ENCODE measurements at regions not wholly inside any gene's neighbourhood (a gene's known extent, or its start where the extent isn't known, plus 50 kb on each side); places are given as distances from the start of the nearest gene placed in this dataset.

GRCh38 chr5:92180391-92180790, 797.3 kb upstream of the ARRDC3 start (continued):
- TF ChIP-seq ZNF331 (CRISPR knock-in tag; IDR thresholded peaks at IDR 0.05; ENCODE audit: low read depth) (no peak), NANOG (IDR thresholded peaks at IDR 0.05; ENCODE audit: borderline replicate concordance) (no peak), ZNF114 (CRISPR knock-in tag; IDR thresholded peaks at IDR 0.05) (no peak), STAT1 (IDR thresholded peaks at IDR 0.05; ENCODE audit: unreplicated experiment) (no peak)

DNA sequence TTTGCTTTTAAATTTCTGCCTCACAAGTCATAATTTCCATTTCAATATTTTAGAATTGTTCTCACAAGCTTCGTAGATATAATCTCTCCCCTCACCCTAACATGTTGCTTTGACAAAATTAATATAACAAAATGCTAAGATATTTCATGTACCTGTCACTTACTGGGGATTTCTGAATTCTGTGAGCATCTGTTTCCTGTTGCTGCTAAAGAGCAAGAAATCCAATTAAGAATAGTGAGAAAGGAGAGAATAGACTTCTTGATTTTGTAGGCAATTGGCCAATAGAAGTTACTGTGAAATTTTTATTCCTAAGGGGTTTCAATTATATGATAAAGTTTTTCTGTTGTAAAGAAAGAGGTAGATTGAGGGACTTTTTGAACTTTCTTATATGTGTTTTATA, 796.5 kb upstream of the ARRDC3 start:
- Histone ChIP-seq H4K20me1 (replicated peaks; ENCODE audit: insufficient read depth) (no peaks in the 10 kb centered on the region), H2AFZ (no peak overlapping the region), H3K27me3 (ENCODE audit: insufficient read depth) (no peaks in the 10 kb centered on the region), H3K79me2 (replicated peaks; ENCODE audit: insufficient read depth) (no peaks in the 10 kb centered on the region), H3K27ac (ENCODE audit: low read depth) (no peak overlapping the region), H3K4me3 (no peak overlapping the region), H3K4me2 (no peak overlapping the region), H3K4me1 (ENCODE audit: insufficient read depth) (no peaks in the 10 kb centered on the region), H3K36me3 (ENCODE audit: insufficient read depth) (no peaks in the 10 kb centered on the region), H3F3A (replicated peaks; ENCODE audit: low read depth) (no peaks in the 10 kb centered on the region), H3K9me2 (ENCODE audit: insufficient read depth) (no peaks in the 10 kb centered on the region)
- Mint-ChIP-seq H3K4me3 (no peak overlapping the region), H3K27me3 (ENCODE audit: insufficient read depth, low read depth, poor library complexity) (no peaks in the 10 kb centered on the region), H3K27ac (no peak overlapping the region), H3K9me3 (no peaks in the 10 kb centered on the region), H3K4me1 (no peaks in the 10 kb centered on the region), H3K36me3 (ENCODE audit: low read depth) (no peaks in the 10 kb centered on the region)
- no peak for DNase-seq (ENCODE audit: low spot score)
- TF ChIP-seq POLR2AphosphoS5 (IDR thresholded peaks at IDR 0.05; ENCODE audit: low read depth) (no peak), ZNF331 (CRISPR knock-in tag; IDR thresholded peaks at IDR 0.05; ENCODE audit: low read depth) (no peak), STAT1 (IDR thresholded peaks at IDR 0.05; ENCODE audit: unreplicated experiment) (no peak), EZH2phosphoT487 (IDR thresholded peaks at IDR 0.05; ENCODE audit: unreplicated experiment) (no peak), CREB1 (CRISPR knock-in tag; IDR thresholded peaks at IDR 0.05; ENCODE audit: low read depth) (no peak), JUNB (IDR thresholded peaks at IDR 0.05; ENCODE audit: unreplicated experiment) (no peak), ZNF462 (CRISPR knock-in tag; IDR thresholded peaks at IDR 0.05) (no peak), NANOG (IDR thresholded peaks at IDR 0.05; ENCODE audit: borderline replicate concordance) (no peak), REST (IDR thresholded peaks at IDR 0.05; ENCODE audit: unreplicated experiment) (no peak), CTCF (conservative IDR thresholded peaks at IDR 0.05; ENCODE audit: low read depth in 2 of 2) (no peak), EZH2 (IDR thresholded peaks at IDR 0.05; ENCODE audit: low read depth, unreplicated experiment) (no peak), ZNF114 (CRISPR knock-in tag; IDR thresholded peaks at IDR 0.05) (no peak)
- TF ChIP-seq, protein P1, sequence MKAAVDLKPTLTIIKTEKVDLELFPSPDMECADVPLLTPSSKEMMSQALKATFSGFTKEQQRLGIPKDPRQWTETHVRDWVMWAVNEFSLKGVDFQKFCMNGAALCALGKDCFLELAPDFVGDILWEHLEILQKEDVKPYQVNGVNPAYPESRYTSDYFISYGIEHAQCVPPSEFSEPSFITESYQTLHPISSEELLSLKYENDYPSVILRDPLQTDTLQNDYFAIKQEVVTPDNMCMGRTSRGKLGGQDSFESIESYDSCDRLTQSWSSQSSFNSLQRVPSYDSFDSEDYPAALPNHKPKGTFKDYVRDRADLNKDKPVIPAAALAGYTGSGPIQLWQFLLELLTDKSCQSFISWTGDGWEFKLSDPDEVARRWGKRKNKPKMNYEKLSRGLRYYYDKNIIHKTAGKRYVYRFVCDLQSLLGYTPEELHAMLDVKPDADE (IDR thresholded peaks at IDR 0.05) = no peak
- ATAC-seq = no peak

Measured in GM23338 (cell line).